ENCODE measurements at regions not wholly inside any gene's neighbourhood (a gene's known extent, or its start where the extent isn't known, plus 50 kb on each side); places are given as distances from the start of the nearest gene placed in this dataset.

DNA sequence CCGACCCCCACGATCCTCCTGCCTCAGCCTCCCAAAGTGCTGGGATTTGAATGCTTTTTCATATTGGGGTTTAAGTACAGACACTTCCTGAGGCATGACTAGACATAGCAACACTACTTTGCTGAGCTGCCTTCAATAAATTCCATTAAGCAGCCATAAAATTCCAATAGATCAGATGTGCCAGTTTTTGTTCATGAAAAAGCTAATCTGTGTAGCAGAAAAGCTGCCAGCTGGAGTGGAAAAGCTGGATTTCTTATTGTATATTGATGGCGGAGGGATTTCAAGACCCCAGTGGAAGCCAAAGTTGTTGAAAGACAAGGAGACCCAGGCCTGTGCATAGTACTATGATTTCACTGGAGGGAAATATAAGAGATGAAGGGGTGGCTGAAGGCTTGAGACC, 209.0 kb upstream of the NUDT4 start:
- no peaks in the 10 kb centered on the region for H3K36me3 ChIP-seq (ENCODE audit: insufficient read depth, low read length)
- no peak overlapping the region for H3K4me3 ChIP-seq (ENCODE audit: insufficient read depth, low read length)
- no peak overlapping the region for H2AFZ ChIP-seq (ENCODE audit: low read length)
- peak overlapping the region; percentile 86 for H3K4me2 ChIP-seq (ENCODE audit: insufficient read depth, low read length)
- no peak overlapping the region for H3K27ac ChIP-seq (ENCODE audit: low read depth, low read length)
- no peaks in the 10 kb centered on the region for H4K20me1 ChIP-seq (ENCODE audit: insufficient read depth, low read length)
- H3K4me1 ChIP-seq (ENCODE audit: insufficient read depth, low read length): peaks cover 20% of the 10 kb centered on the region
- no peaks in the 10 kb centered on the region for H3K27me3 ChIP-seq (ENCODE audit: insufficient read depth, low read length)
- no peaks in the 10 kb centered on the region for H3K79me2 ChIP-seq (ENCODE audit: insufficient read depth, low read length)
- TF ChIP-seq, protein P1, sequence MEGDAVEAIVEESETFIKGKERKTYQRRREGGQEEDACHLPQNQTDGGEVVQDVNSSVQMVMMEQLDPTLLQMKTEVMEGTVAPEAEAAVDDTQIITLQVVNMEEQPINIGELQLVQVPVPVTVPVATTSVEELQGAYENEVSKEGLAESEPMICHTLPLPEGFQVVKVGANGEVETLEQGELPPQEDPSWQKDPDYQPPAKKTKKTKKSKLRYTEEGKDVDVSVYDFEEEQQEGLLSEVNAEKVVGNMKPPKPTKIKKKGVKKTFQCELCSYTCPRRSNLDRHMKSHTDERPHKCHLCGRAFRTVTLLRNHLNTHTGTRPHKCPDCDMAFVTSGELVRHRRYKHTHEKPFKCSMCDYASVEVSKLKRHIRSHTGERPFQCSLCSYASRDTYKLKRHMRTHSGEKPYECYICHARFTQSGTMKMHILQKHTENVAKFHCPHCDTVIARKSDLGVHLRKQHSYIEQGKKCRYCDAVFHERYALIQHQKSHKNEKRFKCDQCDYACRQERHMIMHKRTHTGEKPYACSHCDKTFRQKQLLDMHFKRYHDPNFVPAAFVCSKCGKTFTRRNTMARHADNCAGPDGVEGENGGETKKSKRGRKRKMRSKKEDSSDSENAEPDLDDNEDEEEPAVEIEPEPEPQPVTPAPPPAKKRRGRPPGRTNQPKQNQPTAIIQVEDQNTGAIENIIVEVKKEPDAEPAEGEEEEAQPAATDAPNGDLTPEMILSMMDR (IDR thresholded peaks at IDR 0.05; ENCODE audit: extremely low read depth, low read depth, low read length): no peak
- H3K9me3 ChIP-seq (ENCODE audit: low read depth, low read length): no peaks in the 10 kb centered on the region
- no peak for DNase-seq (ENCODE audit: insufficient read length, low spot score, missing footprints)

GRCh38 chr12:93169536-93169935, 208.2 kb upstream of the NUDT4 start:
- no peaks in the 10 kb centered on the region for H3K27me3 ChIP-seq (ENCODE audit: insufficient read depth, low read length)
- no peak overlapping the region for H3K4me3 ChIP-seq (ENCODE audit: insufficient read depth, low read length)
- H3K9me3 ChIP-seq (ENCODE audit: low read depth, low read length): no peaks in the 10 kb centered on the region
- H3K4me1 ChIP-seq (ENCODE audit: insufficient read depth, low read length): peaks cover 24% of the 10 kb centered on the region
- no peaks in the 10 kb centered on the region for H3K79me2 ChIP-seq (ENCODE audit: insufficient read depth, low read length)
- H2AFZ ChIP-seq (ENCODE audit: low read length): no peak overlapping the region
- DNase-seq (ENCODE audit: insufficient read length, low spot score, missing footprints): no peak
- TF ChIP-seq, protein P1 (IDR thresholded peaks at IDR 0.05; ENCODE audit: extremely low read depth, low read depth, low read length): no peak
- no peak overlapping the region for H3K4me2 ChIP-seq (ENCODE audit: insufficient read depth, low read length)
- no peak overlapping the region for H3K27ac ChIP-seq (ENCODE audit: low read depth, low read length)
- no peaks in the 10 kb centered on the region for H3K36me3 ChIP-seq (ENCODE audit: insufficient read depth, low read length)
- no peaks in the 10 kb centered on the region for H4K20me1 ChIP-seq (ENCODE audit: insufficient read depth, low read length)

- H3K4me3 ChIP-seq (ENCODE audit: insufficient read depth, low read length): no peak overlapping the region
- H3K4me2 ChIP-seq (ENCODE audit: insufficient read depth, low read length): no peak overlapping the region
- TF ChIP-seq, protein P1 (IDR thresholded peaks at IDR 0.05; ENCODE audit: extremely low read depth, low read depth, low read length): no peak
- DNase-seq (ENCODE audit: insufficient read length, low spot score, missing footprints): no peak
- H3K79me2 ChIP-seq (ENCODE audit: insufficient read depth, low read length): no peaks in the 10 kb centered on the region
- no peaks in the 10 kb centered on the region for H3K27me3 ChIP-seq (ENCODE audit: insufficient read depth, low read length)
- no peaks in the 10 kb centered on the region for H3K9me3 ChIP-seq (ENCODE audit: low read depth, low read length)
- H4K20me1 ChIP-seq (ENCODE audit: insufficient read depth, low read length): no peaks in the 10 kb centered on the region
- no peaks in the 10 kb centered on the region for H3K36me3 ChIP-seq (ENCODE audit: insufficient read depth, low read length)
- peaks cover 36% of the 10 kb centered on the region for H3K4me1 ChIP-seq (ENCODE audit: insufficient read depth, low read length)
- no peak overlapping the region for H3K27ac ChIP-seq (ENCODE audit: low read depth, low read length)
- H2AFZ ChIP-seq (ENCODE audit: low read length): no peak overlapping the region
These were observed 206.8 kb upstream of the NUDT4 start for GRCh38 chr12:93170928-93171327.

GRCh38 chr12:93173178-93173957, 204.4 kb upstream of the NUDT4 start:
- Histone ChIP-seq H3K27ac (ENCODE audit: low read depth, low read length) (peak overlapping the region; percentile 31), H3K79me2 (ENCODE audit: insufficient read depth, low read length) (no peaks in the 10 kb centered on the region), H3K4me3 (ENCODE audit: insufficient read depth, low read length) (no peak overlapping the region), H3K27me3 (ENCODE audit: insufficient read depth, low read length) (no peaks in the 10 kb centered on the region), H3K4me1 (ENCODE audit: insufficient read depth, low read length) (peaks cover 47% of the 10 kb centered on the region), H4K20me1 (ENCODE audit: insufficient read depth, low read length) (no peaks in the 10 kb centered on the region), H3K36me3 (ENCODE audit: insufficient read depth, low read length) (no peaks in the 10 kb centered on the region), H2AFZ (ENCODE audit: low read length) (no peak overlapping the region), H3K4me2 (ENCODE audit: insufficient read depth, low read length) (peak overlapping the region; percentile 20), H3K9me3 (ENCODE audit: low read depth, low read length) (no peaks in the 10 kb centered on the region)
- TF ChIP-seq, protein P1 (IDR thresholded peaks at IDR 0.05; ENCODE audit: extremely low read depth, low read depth, low read length): no peak
- DNase-seq (ENCODE audit: insufficient read length, low spot score, missing footprints): no peak

All from osteoblast (primary cell).